Parathyroid adenoma (tissue), 2 donors: ENCODE measurements at regions not wholly inside any gene's neighbourhood (a gene's known extent, or its start where the extent isn't known, plus 50 kb on each side); places are given as distances from the start of the nearest gene placed in this dataset.

ENCODE experiments used
- H2AFZ ChIP-seq: fragments of 300-600 bp; sonication (generic); one replicate; pipeline ENCODE4 v1.7.0; 2017; ENCODE audit warnings: antibody characterized with exemption, mild to moderate bottlenecking
- H3K27ac ChIP-seq: fragments of 300-600 bp; sonication (generic); one replicate; pipeline ENCODE4 v1.7.0; 2017
- H3K27me3 ChIP-seq: fragments of 300-600 bp; sonication (generic); one replicate; pipeline ENCODE4 v1.7.0; 2017; ENCODE audit warnings: low read length; ENCODE audit not compliant: control insufficient read depth, insufficient read depth
- H3K36me3 ChIP-seq: fragments of 300-600 bp; sonication (generic); one replicate; pipeline ENCODE4 v1.7.0; 2017; ENCODE audit warnings: low read length; ENCODE audit not compliant: control insufficient read depth, insufficient read depth
- H3K4me1 ChIP-seq: fragments of 300-600 bp; sonication (generic); one replicate; pipeline ENCODE4 v1.7.0; 2017; ENCODE audit warnings: control low read depth
- H3K4me2 ChIP-seq: fragments of 300-600 bp; sonication (generic); one replicate; pipeline ENCODE4 v1.7.0; 2017; ENCODE audit warnings: low read length
- H3K4me3 ChIP-seq: fragments of 300-600 bp; sonication (generic); one replicate; pipeline ENCODE4 v1.7.0; 2017; ENCODE audit warnings: low read depth, low read length
- H3K79me2 ChIP-seq: fragments of 300-600 bp; sonication (generic); one replicate; pipeline ENCODE4 v1.7.0; 2017; ENCODE audit warnings: control low read depth
- H3K9ac ChIP-seq: fragments of 300-600 bp; sonication (generic); one replicate; pipeline ENCODE4 v1.7.0; 2017; ENCODE audit warnings: mild to moderate bottlenecking
- H3K9me3 ChIP-seq: fragments of 300-600 bp; sonication (generic); one replicate; pipeline ENCODE4 v1.7.0; 2017; ENCODE audit warnings: low read length; ENCODE audit not compliant: control insufficient read depth
- TF ChIP-seq, protein P1 (sequence below): fragments of 300-600 bp; sonication (generic); IDR thresholded peaks from one replicate; pipeline ENCODE4 v1.7.0; 2017; ENCODE audit warnings: antibody characterized with exemption, mild to moderate bottlenecking
- donor health status: primary hyperparathyroidism.

DNA sequence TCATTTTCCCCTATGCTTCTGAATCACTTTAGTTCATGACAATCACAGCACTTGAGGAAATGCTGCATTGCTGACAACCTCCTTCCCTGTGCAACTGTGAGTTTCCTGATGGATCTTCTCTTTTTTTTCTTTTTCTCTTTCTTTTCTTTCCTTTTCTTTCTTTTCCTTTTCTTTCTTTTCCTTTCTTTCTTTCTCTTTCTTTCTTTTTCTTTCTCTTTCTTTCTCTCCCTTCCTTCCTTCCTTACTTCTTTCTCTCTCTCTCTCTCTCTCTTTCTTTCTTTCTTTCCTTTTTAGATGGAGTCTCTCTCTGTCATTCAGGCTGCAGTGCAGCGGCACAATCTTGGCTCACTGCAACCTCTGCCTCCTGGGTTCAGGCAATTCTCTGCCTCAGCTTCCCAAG is 247.9 kb upstream of the HTR2A start:
- Histone ChIP-seq H3K4me3 (no peak overlapping the region), H3K27ac (no peak overlapping the region), H3K79me2 (no peaks in the 10 kb centered on the region), H3K9ac (no peak overlapping the region), H3K9me3 (no peaks in the 10 kb centered on the region), H3K27me3 (no peaks in the 10 kb centered on the region), H3K4me2 (no peak overlapping the region), H2AFZ (no peak overlapping the region), H3K36me3 (no peaks in the 10 kb centered on the region), H3K4me1 (no peaks in the 10 kb centered on the region)
- TF ChIP-seq, protein P1, sequence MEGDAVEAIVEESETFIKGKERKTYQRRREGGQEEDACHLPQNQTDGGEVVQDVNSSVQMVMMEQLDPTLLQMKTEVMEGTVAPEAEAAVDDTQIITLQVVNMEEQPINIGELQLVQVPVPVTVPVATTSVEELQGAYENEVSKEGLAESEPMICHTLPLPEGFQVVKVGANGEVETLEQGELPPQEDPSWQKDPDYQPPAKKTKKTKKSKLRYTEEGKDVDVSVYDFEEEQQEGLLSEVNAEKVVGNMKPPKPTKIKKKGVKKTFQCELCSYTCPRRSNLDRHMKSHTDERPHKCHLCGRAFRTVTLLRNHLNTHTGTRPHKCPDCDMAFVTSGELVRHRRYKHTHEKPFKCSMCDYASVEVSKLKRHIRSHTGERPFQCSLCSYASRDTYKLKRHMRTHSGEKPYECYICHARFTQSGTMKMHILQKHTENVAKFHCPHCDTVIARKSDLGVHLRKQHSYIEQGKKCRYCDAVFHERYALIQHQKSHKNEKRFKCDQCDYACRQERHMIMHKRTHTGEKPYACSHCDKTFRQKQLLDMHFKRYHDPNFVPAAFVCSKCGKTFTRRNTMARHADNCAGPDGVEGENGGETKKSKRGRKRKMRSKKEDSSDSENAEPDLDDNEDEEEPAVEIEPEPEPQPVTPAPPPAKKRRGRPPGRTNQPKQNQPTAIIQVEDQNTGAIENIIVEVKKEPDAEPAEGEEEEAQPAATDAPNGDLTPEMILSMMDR, result no peak

DNA sequence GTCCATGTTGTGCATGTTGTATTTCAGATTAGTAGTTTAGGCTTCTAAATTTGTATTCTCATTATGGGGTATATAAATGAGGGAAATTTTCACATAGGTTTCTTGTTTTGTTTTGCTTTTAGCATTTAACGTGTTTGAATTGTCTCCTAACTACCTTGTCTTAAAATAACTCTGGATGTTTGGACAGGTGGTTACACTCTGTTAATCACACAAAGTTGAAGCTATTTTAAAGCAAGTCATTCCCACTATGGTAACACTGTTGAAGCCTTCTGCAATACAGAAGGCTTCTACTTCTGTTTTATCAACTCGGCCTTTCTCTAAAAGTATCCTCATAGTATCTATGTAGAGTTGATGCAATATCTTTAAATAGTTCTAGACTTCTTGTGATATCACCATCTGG is 245.3 kb upstream of the HTR2A start:
- no peaks in the 10 kb centered on the region for H3K79me2 ChIP-seq

DNA sequence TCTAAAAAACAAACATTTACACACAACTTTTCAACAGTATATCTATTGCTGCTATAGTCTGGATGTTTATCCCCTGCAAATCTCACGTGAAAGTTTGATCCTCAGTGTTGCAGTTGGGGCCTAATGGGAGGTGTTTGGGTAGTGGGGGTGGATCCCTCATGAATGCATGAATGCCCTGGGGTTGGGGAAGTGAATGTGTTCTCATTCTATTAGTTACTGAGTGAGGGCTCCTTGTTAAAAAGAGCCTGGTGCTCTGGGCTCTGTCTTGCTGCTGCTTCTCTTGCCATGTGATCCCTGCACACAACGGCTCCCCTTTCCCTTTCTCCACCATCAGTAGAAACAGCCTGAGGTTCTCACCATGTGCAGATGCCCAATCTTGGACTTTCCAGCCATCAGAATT is 242.7 kb upstream of the HTR2A start:
- Histone ChIP-seq H3K27me3 (no peaks in the 10 kb centered on the region), H3K27ac (no peak overlapping the region)

More for the DNA sequence above, 245.3 kb upstream of the HTR2A start:
- TF ChIP-seq, protein P1, result no peak
- no peaks in the 10 kb centered on the region for H3K9me3 ChIP-seq
- no peaks in the 10 kb centered on the region for H3K27me3 ChIP-seq
- no peaks in the 10 kb centered on the region for H3K4me1 ChIP-seq
- no peak overlapping the region for H3K9ac ChIP-seq
- H3K27ac ChIP-seq, result no peak overlapping the region
- H3K4me2 ChIP-seq, result no peak overlapping the region
- no peak overlapping the region for H2AFZ ChIP-seq
- no peak overlapping the region for H3K4me3 ChIP-seq
- H3K36me3 ChIP-seq, result no peaks in the 10 kb centered on the region

DNA sequence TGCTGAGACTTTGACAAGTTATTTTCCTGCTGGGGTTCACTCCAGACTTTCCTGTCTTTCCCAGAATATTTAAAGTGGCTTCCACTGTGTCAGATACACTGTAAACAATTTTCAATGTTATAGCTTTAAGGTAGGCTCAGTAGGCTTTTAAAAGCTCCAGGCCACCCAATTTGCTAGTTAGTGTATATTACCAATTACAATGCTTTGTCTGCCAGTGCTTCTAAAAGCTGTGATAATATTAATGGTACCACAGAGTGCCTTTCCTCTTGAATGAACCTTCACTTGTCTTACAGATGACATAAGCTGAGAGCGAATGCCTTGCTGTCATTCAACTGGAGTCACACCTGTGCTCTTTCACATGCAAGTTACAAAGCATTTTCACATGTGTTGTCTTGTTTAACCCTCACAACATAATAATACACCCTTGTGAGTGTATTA is 239.7 kb upstream of the HTR2A start:
- no peaks in the 10 kb centered on the region for H3K79me2 ChIP-seq
- TF ChIP-seq, protein P1, result no peak
- no peaks in the 10 kb centered on the region for H3K4me1 ChIP-seq
- H3K36me3 ChIP-seq, result no peaks in the 10 kb centered on the region
- no peaks in the 10 kb centered on the region for H3K27me3 ChIP-seq
- no peak overlapping the region for H2AFZ ChIP-seq
- H3K27ac ChIP-seq, result no peak overlapping the region
- no peak overlapping the region for H3K4me2 ChIP-seq
- no peak overlapping the region for H3K4me3 ChIP-seq
- no peak overlapping the region for H3K9ac ChIP-seq
- H3K9me3 ChIP-seq, result no peaks in the 10 kb centered on the region

More for the DNA sequence above, 242.7 kb upstream of the HTR2A start:
- Histone ChIP-seq H3K36me3 (no peaks in the 10 kb centered on the region), H3K9ac (no peak overlapping the region), H3K4me1 (no peaks in the 10 kb centered on the region), H3K79me2 (no peaks in the 10 kb centered on the region), H3K4me2 (no peak overlapping the region), H3K4me3 (no peak overlapping the region), H3K9me3 (no peaks in the 10 kb centered on the region), H2AFZ (no peak overlapping the region)
- TF ChIP-seq, protein P1, result no peak

DNA sequence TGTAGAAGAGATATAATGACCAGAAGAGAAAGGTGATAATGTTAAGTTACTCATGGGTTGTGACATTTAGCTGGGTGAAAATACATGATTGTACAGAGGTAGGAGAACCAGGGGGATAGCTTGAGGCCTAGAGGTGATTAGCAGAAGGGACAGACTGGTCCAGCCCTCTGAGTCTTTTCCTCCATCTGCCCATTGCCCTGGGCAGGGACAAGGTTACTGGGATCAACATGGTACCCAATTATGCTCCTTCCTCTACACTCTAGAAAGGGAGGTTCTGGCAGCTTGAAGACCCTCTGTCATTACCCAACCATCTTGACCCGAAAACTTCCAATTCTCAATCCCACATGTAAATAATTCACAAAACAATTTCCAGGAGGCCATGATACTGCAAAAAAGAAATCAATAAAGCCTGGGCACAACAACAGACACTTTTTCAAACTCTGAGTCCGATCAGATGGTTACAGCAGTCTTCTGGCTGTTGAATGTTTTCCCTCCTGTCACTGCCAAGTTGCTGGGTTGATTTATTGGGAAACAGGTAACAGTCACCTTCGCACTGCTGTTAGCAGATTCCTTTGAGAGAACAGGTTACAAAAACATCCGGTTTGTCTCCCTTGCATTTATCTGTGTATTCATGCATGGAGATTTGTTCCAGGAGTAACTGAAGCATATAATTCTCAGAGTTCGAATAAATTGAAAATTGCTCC is 239.1 kb upstream of the HTR2A start:
- TF ChIP-seq, protein P1, result no peak
- H3K27ac ChIP-seq, result no peak overlapping the region
- no peak overlapping the region for H2AFZ ChIP-seq
- H3K9me3 ChIP-seq, result no peaks in the 10 kb centered on the region
- no peaks in the 10 kb centered on the region for H3K4me1 ChIP-seq
- H3K79me2 ChIP-seq, result no peaks in the 10 kb centered on the region
- no peaks in the 10 kb centered on the region for H3K27me3 ChIP-seq
- no peak overlapping the region for H3K4me2 ChIP-seq
- H3K4me3 ChIP-seq, result no peak overlapping the region
- no peaks in the 10 kb centered on the region for H3K36me3 ChIP-seq
- no peak overlapping the region for H3K9ac ChIP-seq
